HUES48 (cell line): ENCODE measurements at regions not wholly inside any gene's neighbourhood (a gene's known extent, or its start where the extent isn't known, plus 50 kb on each side); places are given as distances from the start of the nearest gene placed in this dataset.
"Not testable (repeated sequence)": the region's sequence is repeated elsewhere in the genome, so short reads cannot be mapped to it uniquely, and the experiment has no call there.

ENCODE experiments used
- H3K27ac ChIP-seq: one replicate; pipeline ENCODE4 v1.7.0; 2013; ENCODE audit warnings: low read depth, low read length, inconsistent platforms
- H3K27me3 ChIP-seq: 2 replicates; pipeline ENCODE4 v1.6.1; 2013; ENCODE audit warnings: mild to moderate bottlenecking, low read length; ENCODE audit not compliant: control insufficient read depth, insufficient read depth
- H3K36me3 ChIP-seq: 2 replicates; pipeline ENCODE4 v1.6.1; 2013; ENCODE audit warnings: low read length; ENCODE audit not compliant: control insufficient read depth, insufficient read depth
- H3K4me1 ChIP-seq: 2 replicates; pipeline ENCODE4 v1.6.1; 2013; ENCODE audit warnings: mild to moderate bottlenecking, low read length; ENCODE audit not compliant: control insufficient read depth, insufficient read depth
- H3K4me3 ChIP-seq: 2 replicates; pipeline ENCODE4 v1.5.1; 2013; ENCODE audit warnings: mild to moderate bottlenecking, low read depth, low read length
- H3K9ac ChIP-seq: 2 replicates; pipeline ENCODE4 v1.6.1; 2013; ENCODE audit warnings: mild to moderate bottlenecking, low read depth, low read length, moderate library complexity
- H3K9me3 ChIP-seq: 2 replicates; pipeline ENCODE4 v1.6.1; 2013; ENCODE audit warnings: low read length; ENCODE audit not compliant: control insufficient read depth, insufficient read depth

DNA sequence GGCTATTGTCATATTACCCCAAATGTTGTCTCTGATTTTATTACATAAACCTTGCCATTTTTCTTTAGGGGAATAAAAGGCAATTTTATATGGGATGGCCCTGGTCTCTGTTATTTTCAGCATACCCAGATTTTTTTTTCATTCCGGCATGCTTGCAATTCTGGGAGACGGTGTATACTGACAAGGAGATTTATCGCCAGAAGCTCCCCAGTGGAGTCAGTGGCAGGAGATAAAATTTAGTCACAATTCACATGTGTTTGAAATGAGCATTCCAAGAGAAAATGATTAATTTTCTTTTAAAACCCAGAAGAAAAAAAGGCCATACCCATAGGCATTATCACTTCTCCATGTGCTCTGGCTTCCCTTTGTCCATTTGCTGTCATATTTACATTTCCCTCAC, 250.8 kb upstream of the RSPO3 start:
- H3K36me3 ChIP-seq: no peaks in the 10 kb centered on the region
- no peaks in the 10 kb centered on the region for H3K27me3 ChIP-seq
- H3K9ac ChIP-seq: no peak overlapping the region
- no peaks in the 10 kb centered on the region for H3K4me1 ChIP-seq
- H3K27ac ChIP-seq: no peak overlapping the region
- no peaks in the 10 kb centered on the region for H3K9me3 ChIP-seq
- H3K4me3 ChIP-seq: no peak overlapping the region

DNA sequence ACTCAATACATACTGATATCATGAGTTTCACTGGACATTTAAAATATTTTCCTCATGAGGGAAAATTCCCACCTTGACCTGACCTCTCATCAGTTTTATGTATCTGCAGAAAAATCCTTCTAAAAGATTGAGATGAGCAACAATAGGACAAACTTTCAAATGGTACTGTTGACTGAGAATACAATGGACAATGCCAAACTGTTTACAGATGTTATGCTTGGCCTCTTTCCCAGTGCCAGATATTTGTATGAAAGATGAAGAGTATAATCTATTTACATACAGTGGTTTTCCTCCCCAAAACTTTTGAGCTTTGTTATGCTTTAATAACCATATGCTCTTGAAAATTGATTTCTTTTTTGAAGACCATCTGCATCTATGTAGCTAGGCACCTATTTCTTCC, 245.1 kb upstream of the RSPO3 start:
- H3K4me3 ChIP-seq: no peak overlapping the region

DNA sequence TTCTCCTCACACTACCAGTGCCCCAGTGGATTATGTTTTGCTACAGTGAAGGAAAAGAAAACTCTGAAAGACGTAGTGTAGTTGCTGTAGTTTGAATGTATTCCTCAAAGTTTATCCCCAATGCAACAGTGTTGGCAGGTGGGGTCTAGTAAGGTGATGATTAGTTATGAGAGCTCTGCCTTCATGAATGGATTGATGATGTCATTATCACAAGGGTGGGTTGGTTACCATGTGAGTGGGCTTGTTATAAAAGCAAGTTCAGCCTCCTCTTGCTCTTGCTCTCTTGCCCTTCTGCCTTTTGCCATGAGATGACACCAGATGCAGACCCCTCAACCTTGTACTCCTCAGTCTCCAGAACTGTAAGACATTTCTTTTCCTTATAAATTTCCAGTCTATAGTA, 244.7 kb upstream of the RSPO3 start:
- no peaks in the 10 kb centered on the region for H3K36me3 ChIP-seq
- no peaks in the 10 kb centered on the region for H3K4me1 ChIP-seq
- H3K9ac ChIP-seq: no peak overlapping the region
- no peak overlapping the region for H3K27ac ChIP-seq
- no peaks in the 10 kb centered on the region for H3K27me3 ChIP-seq
- H3K9me3 ChIP-seq: no peaks in the 10 kb centered on the region
- H3K4me3 ChIP-seq: no peak overlapping the region

More for the DNA sequence above, 245.1 kb upstream of the RSPO3 start:
- Histone ChIP-seq H3K9ac (no peak overlapping the region), H3K27ac (no peak overlapping the region), H3K9me3 (no peaks in the 10 kb centered on the region), H3K4me1 (no peaks in the 10 kb centered on the region), H3K27me3 (no peaks in the 10 kb centered on the region), H3K36me3 (no peaks in the 10 kb centered on the region)

DNA sequence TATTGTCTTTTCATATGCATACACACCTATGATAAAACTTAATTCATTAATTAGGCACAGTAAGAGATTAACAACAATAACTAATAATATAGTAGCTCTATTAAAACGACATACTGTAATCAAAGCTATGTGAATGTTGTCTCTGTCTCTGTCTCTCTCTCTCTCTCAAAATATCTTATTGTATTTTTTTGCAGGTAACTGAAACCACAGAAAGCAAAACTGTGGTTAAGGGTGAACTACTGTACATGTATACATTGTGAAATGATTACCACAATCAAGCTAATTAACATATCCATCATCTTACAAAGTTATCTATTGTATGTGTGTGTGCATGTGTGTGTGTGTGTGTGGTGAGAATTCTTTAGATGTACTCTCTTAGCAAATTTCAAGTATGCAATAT, 242.0 kb upstream of the RSPO3 start:
- Histone ChIP-seq H3K27ac (no peak overlapping the region), H3K9me3 (no peaks in the 10 kb centered on the region), H3K36me3 (no peaks in the 10 kb centered on the region), H3K4me3 (no peak overlapping the region), H3K27me3 (no peaks in the 10 kb centered on the region), H3K9ac (no peak overlapping the region), H3K4me1 (no peaks in the 10 kb centered on the region)

DNA sequence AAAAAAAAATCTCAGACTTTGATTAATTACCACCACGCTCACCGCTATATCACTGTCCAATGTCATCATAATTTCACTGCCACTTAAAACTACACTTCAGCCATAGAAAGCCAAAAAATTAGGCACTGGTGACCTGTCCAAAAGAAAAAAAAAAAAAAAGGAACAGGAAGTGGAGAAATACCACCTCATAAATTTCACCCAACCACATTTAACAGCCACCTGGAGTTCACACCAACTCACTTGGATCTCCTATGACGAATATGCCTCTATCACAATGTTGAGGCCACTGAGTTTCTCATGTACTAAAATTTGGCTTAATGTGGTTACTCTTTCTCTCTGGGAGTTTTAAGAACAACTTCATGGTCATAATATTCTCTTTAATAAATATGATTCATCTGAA, 237.5 kb upstream of the RSPO3 start:
- H3K36me3 ChIP-seq: no peaks in the 10 kb centered on the region
- no peaks in the 10 kb centered on the region for H3K27me3 ChIP-seq
- H3K9me3 ChIP-seq: no peaks in the 10 kb centered on the region
- H3K27ac ChIP-seq: no peak overlapping the region
- H3K4me1 ChIP-seq: no peaks in the 10 kb centered on the region
- no peak overlapping the region for H3K4me3 ChIP-seq
- H3K9ac ChIP-seq: no peak overlapping the region

DNA sequence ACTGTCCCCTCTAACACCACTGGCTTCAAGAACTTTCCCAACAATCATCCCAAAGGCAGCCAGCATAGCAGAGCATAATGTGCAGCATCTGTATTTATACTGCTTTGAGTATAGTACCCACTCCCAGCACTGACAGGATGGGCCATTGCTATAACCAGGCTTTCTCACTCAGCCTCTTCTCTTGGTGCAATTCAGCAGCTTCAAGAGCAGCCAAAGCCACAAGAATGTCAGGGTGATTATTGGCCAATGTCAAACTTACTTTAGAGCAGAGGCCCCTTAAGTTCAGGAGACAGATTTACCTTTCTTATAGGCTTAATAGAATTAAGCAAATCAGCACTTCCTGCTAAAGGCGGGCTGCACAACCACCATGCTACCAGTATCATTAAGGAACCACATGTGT, 232.4 kb upstream of the RSPO3 start:
- H3K9ac ChIP-seq: no peak overlapping the region
- H3K27ac ChIP-seq: no peak overlapping the region
- H3K27me3 ChIP-seq: no peaks in the 10 kb centered on the region
- no peak overlapping the region for H3K4me3 ChIP-seq
- H3K36me3 ChIP-seq: no peaks in the 10 kb centered on the region
- no peaks in the 10 kb centered on the region for H3K4me1 ChIP-seq
- H3K9me3 ChIP-seq: no peaks in the 10 kb centered on the region

DNA sequence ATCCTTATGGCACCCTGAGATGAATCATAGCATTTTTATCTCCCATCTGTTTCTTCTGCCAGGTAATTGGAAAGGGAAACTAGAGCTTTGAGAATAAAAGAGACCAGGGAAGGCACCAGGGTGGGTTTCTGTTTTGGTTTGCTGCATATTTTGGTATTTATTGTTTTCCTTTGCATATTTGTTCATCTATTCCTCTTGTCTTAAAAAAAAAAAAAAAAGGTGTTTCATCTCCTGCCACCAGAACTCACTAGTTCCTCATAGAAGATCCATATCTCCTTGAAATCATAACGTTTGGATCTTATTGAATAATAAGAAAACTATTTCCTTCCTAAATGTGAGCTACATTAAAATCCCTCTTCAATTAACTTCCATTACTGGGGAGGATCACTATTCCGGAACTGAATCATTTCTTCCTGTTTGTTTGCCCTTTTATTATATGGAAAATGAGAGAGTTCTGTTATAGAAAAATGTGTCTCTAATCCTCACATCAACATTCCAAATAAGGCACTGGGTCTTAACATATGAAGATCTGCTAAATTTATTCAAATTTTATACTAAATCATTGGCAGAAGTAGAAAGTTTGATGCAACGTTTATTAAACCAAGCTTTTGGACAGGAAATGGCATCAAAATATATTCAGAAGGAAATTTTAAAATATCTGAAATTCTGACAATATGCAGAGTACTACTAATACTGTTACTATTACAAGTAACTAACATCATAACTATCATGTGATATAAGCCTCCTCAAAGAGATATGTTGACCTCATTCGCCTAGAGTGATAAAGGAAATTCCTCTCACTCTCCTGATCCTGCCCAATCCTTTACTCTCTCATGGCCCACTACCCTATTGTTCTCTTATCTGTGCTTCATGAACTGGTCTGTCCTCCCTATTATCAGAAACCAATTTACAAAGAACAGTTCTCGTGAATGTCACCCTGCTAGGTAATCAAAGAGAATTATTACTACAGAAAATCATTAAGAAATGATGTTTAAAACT, 229.4 kb upstream of the RSPO3 start:
- no peaks in the 10 kb centered on the region for H3K36me3 ChIP-seq
- no peak overlapping the region for H3K9ac ChIP-seq
- H3K27ac ChIP-seq: no peak overlapping the region
- no peaks in the 10 kb centered on the region for H3K27me3 ChIP-seq
- no peaks in the 10 kb centered on the region for H3K9me3 ChIP-seq
- H3K4me3 ChIP-seq: no peak overlapping the region
- no peaks in the 10 kb centered on the region for H3K4me1 ChIP-seq

DNA sequence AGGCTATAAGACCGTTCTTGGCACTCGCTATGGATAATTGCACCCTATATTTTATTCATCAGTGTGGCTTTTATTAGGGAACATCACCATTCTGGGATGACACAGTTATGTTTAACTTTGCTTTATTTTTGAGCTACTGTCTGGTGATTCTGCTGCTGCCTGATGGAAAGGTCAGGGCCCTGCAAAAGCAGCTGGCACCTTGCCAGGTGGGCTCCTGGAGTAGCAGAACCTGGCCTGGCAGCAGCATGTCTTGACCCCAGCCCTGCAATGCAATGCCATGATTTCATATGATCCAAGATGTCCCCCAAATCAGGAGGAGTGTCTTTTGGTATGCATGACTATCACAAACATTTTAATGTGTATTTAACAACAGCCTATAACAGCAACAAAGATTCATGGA, 228.4 kb upstream of the RSPO3 start:
- Histone ChIP-seq H3K27me3 (no peaks in the 10 kb centered on the region), H3K9ac (no peak overlapping the region), H3K9me3 (no peaks in the 10 kb centered on the region), H3K4me3 (no peak overlapping the region), H3K36me3 (no peaks in the 10 kb centered on the region), H3K27ac (no peak overlapping the region), H3K4me1 (no peaks in the 10 kb centered on the region)

DNA sequence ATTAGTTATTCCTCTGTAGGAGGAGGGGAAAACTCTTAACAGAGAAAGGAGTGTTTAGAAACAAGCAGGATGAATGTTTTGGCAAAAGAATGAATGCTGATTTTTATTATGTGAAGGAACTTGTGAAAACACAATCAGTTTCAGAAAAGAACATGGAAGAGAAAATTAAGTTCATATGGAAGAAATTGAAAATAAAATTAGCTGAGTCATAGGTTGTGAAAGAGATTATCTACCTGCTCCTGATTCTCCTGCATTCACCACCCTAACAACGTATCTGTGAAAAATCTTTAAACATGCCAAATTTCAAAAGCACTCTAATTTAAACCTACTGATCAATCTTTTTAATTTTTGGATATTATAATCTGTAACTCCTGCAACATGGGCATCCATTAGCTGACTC, 227.3 kb upstream of the RSPO3 start:
- Histone ChIP-seq H3K9me3 (no peaks in the 10 kb centered on the region), H3K4me1 (no peaks in the 10 kb centered on the region)

DNA sequence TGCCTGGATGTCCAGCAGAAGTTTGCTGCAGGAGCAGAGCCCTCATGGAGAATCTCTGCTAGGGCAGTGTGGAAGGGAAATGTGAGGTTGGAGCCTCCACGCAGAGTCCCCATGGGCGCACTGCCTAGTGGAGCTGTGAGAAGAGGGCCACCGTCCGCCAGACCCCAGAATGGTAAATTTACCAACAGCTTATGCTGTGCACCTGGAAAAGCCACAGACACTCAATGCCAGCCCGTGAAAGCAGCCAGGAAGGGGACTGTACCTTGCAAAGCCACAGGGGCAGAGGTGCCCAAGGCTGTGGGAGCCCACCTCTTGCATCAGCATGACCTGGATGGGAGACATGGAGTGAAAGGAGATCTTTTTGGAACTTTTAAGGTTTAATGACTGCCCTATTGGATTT, 225.6 kb upstream of the RSPO3 start:
- H3K4me1 ChIP-seq, H3K27me3 ChIP-seq, H3K27ac ChIP-seq, H3K9me3 ChIP-seq, H3K36me3 ChIP-seq, H3K4me3 ChIP-seq, H3K9ac ChIP-seq: not testable (repeated sequence)

More for the DNA sequence above, 227.3 kb upstream of the RSPO3 start:
- H3K27ac ChIP-seq: no peak overlapping the region
- no peaks in the 10 kb centered on the region for H3K36me3 ChIP-seq
- H3K27me3 ChIP-seq: no peaks in the 10 kb centered on the region
- no peak overlapping the region for H3K4me3 ChIP-seq
- H3K9ac ChIP-seq: no peak overlapping the region

DNA sequence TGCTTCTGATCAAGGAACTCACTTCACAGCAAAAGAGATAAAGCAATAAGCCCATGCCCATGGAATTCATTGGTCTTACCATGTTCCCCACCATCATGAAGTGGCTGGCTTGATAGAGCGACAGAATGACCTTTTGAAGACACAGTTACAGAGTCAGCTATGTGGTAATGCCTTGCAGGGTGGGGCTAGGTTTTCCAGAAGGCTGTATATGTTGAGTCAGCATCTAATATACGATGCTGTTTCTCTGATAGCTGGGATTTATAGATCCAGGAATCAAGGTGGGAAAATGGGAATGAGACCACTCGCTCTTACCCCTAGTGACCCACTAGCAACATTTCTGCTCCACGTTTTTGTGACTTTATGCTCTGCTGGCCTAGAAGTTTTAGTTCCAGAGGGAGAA, 220.7 kb upstream of the RSPO3 start:
- H3K36me3 ChIP-seq: no peaks in the 10 kb centered on the region
- no peak overlapping the region for H3K4me3 ChIP-seq
- H3K27me3 ChIP-seq: no peaks in the 10 kb centered on the region
- no peak overlapping the region for H3K27ac ChIP-seq
- H3K9me3 ChIP-seq: no peaks in the 10 kb centered on the region
- no peak overlapping the region for H3K9ac ChIP-seq
- no peaks in the 10 kb centered on the region for H3K4me1 ChIP-seq
